H9 (cell line): ENCODE measurements at regions not wholly inside any gene's neighbourhood (a gene's known extent, or its start where the extent isn't known, plus 50 kb on each side); places are given as distances from the start of the nearest gene placed in this dataset.

Experiments used
- DNase-seq: peaks from one replicate; pipeline ENCODE4 v3.0.0-alpha.2; 2017
- H2AFZ ChIP-seq: one replicate; pipeline ENCODE4 v1.6.1; 2013; ENCODE audit warnings: mild to moderate bottlenecking, low read length, control low read depth, moderate library complexity
- H2AK5ac ChIP-seq: 2 replicates; pipeline ENCODE4 v1.6.1; 2013; ENCODE audit warnings: low read length, control low read depth, mixed read lengths; ENCODE audit not compliant: insufficient read length
- H2BK120ac ChIP-seq: one replicate; pipeline ENCODE4 v1.6.1; 2013; ENCODE audit warnings: low read depth, mild to moderate bottlenecking, low read length, control low read depth, inconsistent platforms; ENCODE audit not compliant: poor library complexity, severe bottlenecking
- H2BK12ac ChIP-seq: 2 replicates; pipeline ENCODE4 v1.6.1; 2013; ENCODE audit warnings: low read length, control low read depth, mixed read lengths, low read depth; ENCODE audit not compliant: insufficient read length
- H2BK15ac ChIP-seq: 2 replicates; pipeline ENCODE4 v1.6.1; 2013; ENCODE audit warnings: low read depth, low read length, control low read depth
- H2BK20ac ChIP-seq: one replicate; pipeline ENCODE4 v1.6.1; 2013; ENCODE audit warnings: low read depth, mild to moderate bottlenecking, low read length, control low read depth, inconsistent platforms; ENCODE audit not compliant: poor library complexity, severe bottlenecking
- H2BK5ac ChIP-seq: 2 replicates; pipeline ENCODE4 v1.6.1; 2013; ENCODE audit warnings: low read length, control low read depth, mixed read lengths; ENCODE audit not compliant: insufficient read length
- H3K14ac ChIP-seq: 2 replicates; pipeline ENCODE4 v1.6.1; 2013; ENCODE audit warnings: low read length, control low read depth; ENCODE audit not compliant: insufficient read depth
- H3K18ac ChIP-seq: 2 replicates; pipeline ENCODE4 v1.6.1; 2013; ENCODE audit warnings: low read depth, mild to moderate bottlenecking, mixed read lengths, low read length, control low read depth; ENCODE audit not compliant: insufficient read length
- H3K23ac ChIP-seq: 2 replicates; pipeline ENCODE4 v1.6.1; 2013; ENCODE audit warnings: low read length, control low read depth, mixed read lengths, low read depth; ENCODE audit not compliant: insufficient read length
- H3K23me2 ChIP-seq: 2 replicates; pipeline ENCODE4 v1.6.1; 2013; ENCODE audit warnings: low read depth, mild to moderate bottlenecking, mixed read lengths, low read length, control low read depth; ENCODE audit not compliant: insufficient read length, poor library complexity, severe bottlenecking
- H3K27ac ChIP-seq: 2 replicates; pipeline ENCODE4 v1.5.1; 2013; ENCODE audit warnings: low read length, control low read depth, mixed read lengths, low read depth; ENCODE audit not compliant: insufficient read length
- H3K27me3 ChIP-seq: 2 replicates; pipeline ENCODE4 v1.6.1; 2013; ENCODE audit warnings: low read length, control low read depth, inconsistent platforms; ENCODE audit not compliant: insufficient read depth
- H3K4ac ChIP-seq: 2 replicates; pipeline ENCODE4 v1.6.1; 2013; ENCODE audit warnings: low read depth, mild to moderate bottlenecking, control low read depth, inconsistent platforms, low read length, moderate library complexity
- H3K4me1 ChIP-seq: 2 replicates; pipeline ENCODE4 v1.6.1; 2013; ENCODE audit warnings: low read length, control low read depth, inconsistent platforms; ENCODE audit not compliant: insufficient read depth
- H3K4me2 ChIP-seq: 2 replicates; pipeline ENCODE4 v1.6.1; 2013; ENCODE audit warnings: low read length, control low read depth, mixed read lengths; ENCODE audit not compliant: insufficient read length, insufficient read depth
- H3K56ac ChIP-seq: 2 replicates; pipeline ENCODE4 v1.6.1; 2013; ENCODE audit warnings: low read depth, mild to moderate bottlenecking, mixed read lengths, low read length, control low read depth; ENCODE audit not compliant: insufficient read length
- H3K79me1 ChIP-seq: 2 replicates; pipeline ENCODE4 v1.6.1; 2013; ENCODE audit warnings: low read depth, mild to moderate bottlenecking, moderate library complexity, low read length, control low read depth, inconsistent platforms; ENCODE audit not compliant: insufficient read depth, poor library complexity, severe bottlenecking
- H3K79me2 ChIP-seq: 2 replicates; pipeline ENCODE4 v1.6.1; 2013; ENCODE audit warnings: low read length, control low read depth, inconsistent platforms; ENCODE audit not compliant: insufficient read depth
- H3K9ac ChIP-seq: 2 replicates; pipeline ENCODE4 v1.6.1; 2013; ENCODE audit warnings: low read length, control low read depth, mixed read lengths; ENCODE audit not compliant: insufficient read length; ENCODE audit errors: extremely low read depth
- H3K9me3 ChIP-seq: one replicate; pipeline ENCODE4 v1.6.1; 2013; ENCODE audit warnings: low read depth, low read length, inconsistent platforms; ENCODE audit not compliant: control insufficient read depth
- H3T11ph ChIP-seq: one replicate; pipeline ENCODE4 v1.6.1; 2013; ENCODE audit warnings: mild to moderate bottlenecking, low read length, control low read depth, inconsistent platforms
- H4K20me1 ChIP-seq: one replicate; pipeline ENCODE4 v1.6.1; 2013; ENCODE audit not compliant: control insufficient read depth, insufficient read length, insufficient read depth
- H4K5ac ChIP-seq: 2 replicates; pipeline ENCODE4 v1.6.1; 2013; ENCODE audit warnings: low read depth, mild to moderate bottlenecking, mixed read lengths, low read length, control low read depth; ENCODE audit not compliant: insufficient read length
- H4K8ac ChIP-seq: replicated peaks from 2 replicates; pipeline ENCODE4 v1.6.1; 2013; ENCODE audit warnings: low read length, control low read depth, mixed read lengths, low read depth; ENCODE audit not compliant: insufficient read length
- H4K91ac ChIP-seq: 2 replicates; pipeline ENCODE4 v1.6.1; 2013; ENCODE audit warnings: low read depth, mild to moderate bottlenecking, moderate library complexity, mixed read lengths, low read length, control low read depth; ENCODE audit not compliant: insufficient read length
- H3K27ac Mint-ChIP-seq, 3 experiments: 2 replicates in 2 of 3; 3 replicates in 1 of 3; pipeline ENCODE4 v1.8.0; 2020 to 2021; ENCODE audit warnings: mixed read lengths in 3 of 3, mild to moderate bottlenecking in 1 of 3, moderate library complexity in 1 of 3
- H3K27me3 Mint-ChIP-seq: 2 replicates; pipeline ENCODE4 v1.8.0; 2021; ENCODE audit warnings: low read depth, mild to moderate bottlenecking, moderate library complexity, mixed read lengths
- H3K36me3 Mint-ChIP-seq, 3 experiments: 2 replicates in 2 of 3; 3 replicates in 1 of 3; pipeline ENCODE4 v1.8.0; 2020 to 2021; ENCODE audit warnings: low read depth in 3 of 3, mixed read lengths in 3 of 3; ENCODE audit not compliant: insufficient read depth in 1 of 3
- H3K4me1 Mint-ChIP-seq, 2 experiments: 2 replicates each; pipeline ENCODE4 v1.8.0; 2020; ENCODE audit warnings: mixed read lengths in 2 of 2
- H3K4me3 Mint-ChIP-seq, 2 experiments: 2 replicates in 1 of 2; 3 replicates in 1 of 2; pipeline ENCODE4 v1.8.0; 2020 to 2021; ENCODE audit warnings: mild to moderate bottlenecking in 2 of 2, mixed read lengths in 2 of 2, moderate library complexity in 1 of 2
- H3K9me3 Mint-ChIP-seq, 2 experiments: 2 replicates in 1 of 2; 3 replicates in 1 of 2; pipeline ENCODE4 v1.8.0; 2020; ENCODE audit warnings: mild to moderate bottlenecking in 2 of 2, mixed read lengths in 2 of 2, moderate library complexity in 1 of 2
- CTCF ChIP-seq: fragments of 200-600 bp; sonication (generic); conservative IDR thresholded peaks from 3 replicates; pipeline ENCODE4 v1.8.0; 2021; ENCODE audit warnings: antibody characterized with exemption, mild to moderate bottlenecking
- WGBS: extraction: QIAGEN DNeasy Blood & Tissue Kit; methylation state at CpG from one replicate; pipeline ENCODE4 v1.1.7; 2013; ENCODE audit warnings: missing lambda C conversion rate, low lambda C conversion rate, mixed read lengths; ENCODE audit not compliant: insufficient read length; ENCODE audit errors: extremely low coverage; 5-methylcytosine and 5-hydroxymethylcytosine counted together

DNA sequence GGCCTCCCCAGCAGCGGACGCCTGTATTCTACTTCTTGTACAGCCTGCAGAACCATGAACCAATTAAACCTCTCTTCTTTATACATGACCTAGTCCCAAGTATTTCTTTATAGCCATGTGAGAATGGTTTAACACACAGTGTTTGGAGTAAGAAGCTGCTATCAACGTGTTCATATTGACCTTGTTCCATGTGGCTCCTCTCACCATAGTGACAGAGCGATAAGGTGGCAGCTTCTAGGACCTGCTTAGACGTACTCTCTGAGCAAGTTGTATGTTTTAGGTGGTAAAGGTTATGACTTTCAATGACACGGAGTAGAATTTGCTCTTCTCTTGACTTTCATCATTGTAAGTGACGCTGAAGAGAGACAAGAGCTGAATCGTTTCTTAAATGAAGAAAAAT is 157.7 kb upstream of the SLCO3A1 start:
- Histone ChIP-seq H4K20me1 (no peaks in the 10 kb centered on the region), H3K9me3 (no peaks in the 10 kb centered on the region), H3K23ac (no peak overlapping the region), H3K27me3 (0 out of 2 replicates have a peak, but pooled peaks cover 2% of the 10 kb centered on the region), H2AK5ac (no peak overlapping the region), H3K56ac (no peak overlapping the region), H3K18ac (no peak overlapping the region), H4K8ac (no peak overlapping the region), H2AFZ (no peak overlapping the region), H3T11ph (no peak overlapping the region), H3K79me2 (no peaks in the 10 kb centered on the region), H2BK20ac (no peak overlapping the region), H2BK15ac (no peak overlapping the region), H3K4ac (no peak overlapping the region), H2BK12ac (no peak overlapping the region), H3K23me2 (no peaks in the 10 kb centered on the region), H3K9ac (no peak overlapping the region), H3K4me2 (no peak overlapping the region), H3K27ac (no peak overlapping the region), H4K91ac (no peak overlapping the region), H2BK5ac (no peak overlapping the region), H4K5ac (no peak overlapping the region), H3K14ac (no peak overlapping the region), H2BK120ac (no peak overlapping the region), H3K4me1 (no peaks in the 10 kb centered on the region), H3K79me1 (no peaks in the 10 kb centered on the region)
- no peak overlapping the region; a peak in 1 of 7 replicates for H3K27ac Mint-ChIP-seq
- no peak for TF ChIP-seq CTCF
- WGBS, result no CpG with 5 or more reads among the region's 8 CpGs
- no peak overlapping the region for H3K4me3 Mint-ChIP-seq
- H3K36me3 Mint-ChIP-seq, result no peaks in the 10 kb centered on the region
- H3K27me3 Mint-ChIP-seq, result no peaks in the 10 kb centered on the region
- no peak for DNase-seq
- H3K4me1 Mint-ChIP-seq, result no peaks in the 10 kb centered on the region
- no peaks in the 10 kb centered on the region for H3K9me3 Mint-ChIP-seq
